ENCODE measurements at regions not wholly inside any gene's neighbourhood (a gene's known extent, or its start where the extent isn't known, plus 50 kb on each side); places are given as distances from the start of the nearest gene placed in this dataset.
"Not testable (repeated sequence)": the region's sequence is repeated elsewhere in the genome, so short reads cannot be mapped to it uniquely, and the experiment has no call there.

- DNase-seq; H3K4me3 ChIP-seq; H3K27ac ChIP-seq; H3K9ac ChIP-seq (ENCODE audit: low read depth in 2 of 2, low read length in 2 of 2); H3K27me3 ChIP-seq; H3K36me3 ChIP-seq; H3K9me3 ChIP-seq; intact Hi-C loops (cut with DNase I); H3K4me1 ChIP-seq: not testable (repeated sequence)
These were observed 128.1 kb downstream of the ADRA2C start for GRCh38 chr4:3894086-3894959.

DNA sequence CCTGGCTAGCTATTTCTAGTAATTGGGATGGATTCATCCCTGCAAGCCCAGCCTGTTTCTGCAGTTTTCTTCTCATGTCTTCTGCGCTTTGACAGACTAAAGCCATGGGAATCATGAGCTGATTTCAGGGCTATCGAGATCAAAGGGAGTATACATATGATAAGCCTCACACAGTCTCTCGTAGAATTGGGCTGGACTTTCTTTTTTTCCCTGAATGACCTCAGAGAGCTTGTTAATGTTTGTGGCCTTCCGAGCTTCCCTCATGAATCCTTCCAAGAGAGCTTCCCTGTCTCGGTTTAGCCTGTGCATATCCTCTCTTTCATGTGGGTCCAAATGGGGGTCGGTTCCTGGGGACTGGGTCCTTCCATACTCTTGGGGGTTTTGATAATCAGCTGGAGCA is 130.3 kb downstream of the ADRA2C start:
- no peaks in the 10 kb centered on the region for H3K36me3 ChIP-seq
- intact Hi-C loops (cut with DNase I) = no loop called here
- no peak for TF ChIP-seq CTCF (IDR thresholded peaks at IDR 0.05)
- no peak overlapping the region for H3K4me3 ChIP-seq
- H3K27me3 ChIP-seq = no peaks in the 10 kb centered on the region
- H3K9me3 ChIP-seq = no peaks in the 10 kb centered on the region
- DNase-seq = no peak
- H3K27ac ChIP-seq = no peak overlapping the region
- no peak overlapping the region for H3K9ac ChIP-seq (ENCODE audit: low read depth in 2 of 2, low read length in 2 of 2)
- H3K4me1 ChIP-seq = no peaks in the 10 kb centered on the region

DNA sequence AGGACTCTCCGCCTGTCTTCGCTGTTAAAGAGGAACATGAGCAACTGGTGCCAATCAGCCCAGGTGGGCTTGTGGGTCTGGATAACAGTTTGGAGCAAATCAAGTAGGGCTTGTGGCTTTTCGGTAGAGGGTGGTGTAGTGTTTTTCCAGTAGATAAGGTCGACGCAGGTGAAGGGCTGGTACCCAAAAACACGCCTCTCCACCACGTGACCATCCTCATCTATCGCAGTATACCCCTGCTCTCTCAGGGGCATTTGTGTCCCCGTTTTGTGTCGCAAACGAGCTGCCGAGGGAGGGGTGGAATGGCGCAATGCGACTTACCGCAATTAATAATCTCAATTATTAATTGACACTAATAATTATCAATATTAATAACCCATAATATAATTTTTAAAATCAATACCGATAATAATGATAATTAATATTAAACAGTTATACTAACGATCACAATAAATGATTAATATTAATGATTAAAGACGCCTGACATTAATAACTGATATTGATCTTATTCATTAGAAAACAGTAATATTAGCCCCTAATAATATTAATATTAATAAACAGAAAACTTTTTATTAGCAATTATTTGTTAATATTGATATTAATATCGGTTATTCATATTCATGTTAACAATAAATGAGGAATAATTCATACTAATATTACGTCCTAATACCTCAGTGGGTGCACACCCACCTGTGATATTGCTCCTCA is 130.8 kb downstream of the ADRA2C start:
- H3K27me3 ChIP-seq; DNase-seq; H3K36me3 ChIP-seq; H3K9ac ChIP-seq (ENCODE audit: low read depth in 2 of 2, low read length in 2 of 2); H3K4me3 ChIP-seq; intact Hi-C loops (cut with DNase I); H3K27ac ChIP-seq; H3K4me1 ChIP-seq; H3K9me3 ChIP-seq: not testable (repeated sequence)

DNA sequence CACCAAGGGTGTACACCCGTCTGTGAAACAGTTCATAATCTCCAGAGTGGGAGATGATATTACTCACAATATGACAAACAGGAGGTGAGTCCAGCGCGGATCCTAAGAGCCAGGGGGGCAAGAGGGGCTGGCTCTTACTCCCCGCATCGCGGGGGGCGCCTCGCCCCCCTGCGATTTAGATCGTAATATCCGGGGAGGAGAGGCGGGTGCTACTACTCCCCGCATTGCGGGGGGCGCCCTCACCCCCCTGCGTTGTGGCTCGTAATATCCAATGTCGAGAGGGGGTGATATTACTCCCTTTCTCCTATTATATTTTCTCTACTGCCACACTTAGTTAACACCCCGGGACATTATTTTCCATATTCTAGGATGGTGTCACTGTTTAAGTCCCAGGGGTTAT is 131.9 kb downstream of the ADRA2C start:
- no peaks in the 10 kb centered on the region for H3K36me3 ChIP-seq
- no peak overlapping the region for H3K9ac ChIP-seq (ENCODE audit: low read depth in 2 of 2, low read length in 2 of 2)
- H3K4me1 ChIP-seq = no peaks in the 10 kb centered on the region
- no peak overlapping the region for H3K4me3 ChIP-seq
- intact Hi-C loops (cut with DNase I) = no loop called here
- no peak overlapping the region for H3K27ac ChIP-seq
- TF ChIP-seq CTCF (IDR thresholded peaks at IDR 0.05) = no peak
- H3K9me3 ChIP-seq = no peaks in the 10 kb centered on the region
- no peaks in the 10 kb centered on the region for H3K27me3 ChIP-seq
- no peak for DNase-seq

GRCh38 chr4:3898928-3899327 is 132.7 kb downstream of the ADRA2C start:
- H3K36me3 ChIP-seq; DNase-seq; H3K9me3 ChIP-seq; H3K9ac ChIP-seq (ENCODE audit: low read depth in 2 of 2, low read length in 2 of 2); H3K27me3 ChIP-seq; H3K4me3 ChIP-seq; H3K4me1 ChIP-seq; intact Hi-C loops (cut with DNase I); H3K27ac ChIP-seq: not testable (repeated sequence)

DNA sequence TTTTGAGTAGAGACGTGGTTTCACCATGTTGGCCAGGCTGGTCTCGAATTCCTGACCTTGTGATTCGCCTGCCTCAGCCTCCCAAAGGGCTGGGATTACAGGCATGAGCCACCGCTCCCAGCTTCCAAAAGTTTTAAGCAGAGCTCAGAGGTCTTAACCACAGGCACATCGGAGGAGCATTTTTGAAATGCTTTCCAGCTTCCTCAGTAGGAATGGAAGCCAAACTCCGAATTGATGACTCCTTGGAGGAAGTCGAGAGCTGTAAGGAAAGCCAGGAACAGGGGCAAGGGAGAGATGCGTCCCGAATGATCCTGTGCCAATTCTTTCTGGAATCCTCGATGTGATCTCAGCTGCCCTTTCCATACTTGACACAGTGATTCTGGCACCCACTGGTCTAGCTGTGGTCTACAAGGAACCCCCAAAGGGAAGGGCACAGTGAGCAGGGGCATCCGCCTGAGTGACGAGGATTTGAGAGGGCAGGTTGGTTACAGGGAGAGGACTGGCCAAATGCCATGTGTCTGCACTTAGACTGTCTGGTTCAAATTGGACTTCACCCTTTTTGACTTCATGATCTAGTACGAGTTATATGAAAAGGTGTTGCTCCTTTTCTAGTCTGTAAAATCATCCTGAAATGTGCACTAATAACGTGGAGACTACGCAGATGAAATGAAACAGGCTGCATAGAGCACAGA is 138.2 kb downstream of the ADRA2C start:
- intact Hi-C loops (cut with DNase I); H3K27me3 ChIP-seq; H3K27ac ChIP-seq; H3K4me3 ChIP-seq; H3K9me3 ChIP-seq; H3K36me3 ChIP-seq; DNase-seq; H3K9ac ChIP-seq (ENCODE audit: low read depth in 2 of 2, low read length in 2 of 2); H3K4me1 ChIP-seq: not testable (repeated sequence)

DNA sequence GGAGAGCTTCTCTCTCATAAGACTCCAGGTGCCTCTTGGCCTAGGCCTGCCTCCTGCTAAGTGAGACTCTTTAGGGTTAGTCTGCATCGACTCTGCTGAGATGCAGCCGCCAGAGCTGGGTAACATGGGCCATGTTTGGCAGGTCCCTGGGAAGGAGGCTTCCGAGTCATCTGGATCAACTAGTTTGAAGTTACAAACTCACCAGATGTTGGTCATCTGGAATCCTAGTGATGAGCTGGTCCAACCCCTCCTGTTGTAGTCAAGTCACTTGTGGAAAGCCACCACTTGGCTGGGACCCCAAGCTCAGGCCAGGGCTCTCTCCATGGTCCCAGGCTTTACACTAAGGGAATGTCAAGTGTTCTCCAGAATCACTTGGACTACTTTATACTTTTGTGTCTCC is 143.4 kb downstream of the ADRA2C start:
- H3K27me3 ChIP-seq; intact Hi-C loops (cut with DNase I): not testable (repeated sequence)

DNA sequence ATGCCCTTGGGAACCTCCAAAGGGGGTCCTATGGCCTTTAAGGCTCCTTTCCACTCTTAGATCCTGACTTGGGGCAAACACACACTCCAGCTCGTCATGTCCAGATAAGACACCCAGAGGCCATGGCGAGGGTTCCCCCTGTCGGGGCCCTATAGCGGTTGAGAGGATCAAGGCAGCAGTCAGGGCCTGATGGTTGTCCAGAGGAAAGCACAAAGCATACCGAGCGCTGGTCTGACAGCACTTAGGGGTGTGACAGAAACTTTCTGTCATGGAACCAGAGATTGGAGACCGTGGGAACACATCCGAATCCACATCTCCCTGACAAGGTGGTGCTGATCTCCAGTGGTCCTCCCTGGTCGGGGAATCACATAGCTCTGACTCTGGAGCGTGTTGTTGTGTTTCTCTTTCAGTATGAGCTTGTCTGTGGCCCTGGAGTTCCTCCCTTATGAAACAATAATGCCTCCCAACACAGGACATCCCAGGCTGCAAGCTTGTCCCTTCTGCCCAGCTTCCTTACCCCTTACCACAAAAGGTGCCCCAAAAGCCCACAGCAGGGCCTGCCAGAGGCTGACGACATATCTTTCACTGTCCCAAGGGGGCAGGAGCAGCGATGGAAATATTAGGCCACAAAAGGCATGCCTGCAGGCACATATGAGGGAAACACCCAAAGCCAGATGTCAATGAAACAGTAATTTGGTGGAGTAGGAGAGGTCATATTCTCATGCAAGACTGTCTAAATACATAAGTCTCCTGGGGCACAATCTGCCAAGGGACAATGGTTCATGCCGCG is 144.2 kb downstream of the ADRA2C start:
- intact Hi-C loops (cut with DNase I); H3K9me3 ChIP-seq; H3K9ac ChIP-seq (ENCODE audit: low read depth in 2 of 2, low read length in 2 of 2); DNase-seq; H3K4me3 ChIP-seq; H3K27me3 ChIP-seq; H3K36me3 ChIP-seq; H3K27ac ChIP-seq; H3K4me1 ChIP-seq: not testable (repeated sequence)

More for the DNA sequence above, 143.4 kb downstream of the ADRA2C start:
- not testable (repeated sequence) for H3K4me1 ChIP-seq; DNase-seq; H3K9ac ChIP-seq (ENCODE audit: low read depth in 2 of 2, low read length in 2 of 2); H3K4me3 ChIP-seq; H3K36me3 ChIP-seq; H3K9me3 ChIP-seq; H3K27ac ChIP-seq

All from colonic mucosa (tissue), 4 donors.